ENCODE measurements at regions not wholly inside any gene's neighbourhood (a gene's known extent, or its start where the extent isn't known, plus 50 kb on each side); places are given as distances from the start of the nearest gene placed in this dataset.

GRCh38 chr5:4876804-4877203 lies 263.3 kb upstream of the ADAMTS16 start (continued):
- TF ChIP-seq REST (IDR thresholded peaks at IDR 0.05; ENCODE audit: unreplicated experiment) (no peak), POLR2AphosphoS5 (IDR thresholded peaks at IDR 0.05; ENCODE audit: low read depth) (no peak), EZH2 (IDR thresholded peaks at IDR 0.05; ENCODE audit: low read depth, unreplicated experiment) (no peak), CREB1 (CRISPR knock-in tag; IDR thresholded peaks at IDR 0.05; ENCODE audit: low read depth) (no peak), STAT1 (IDR thresholded peaks at IDR 0.05; ENCODE audit: unreplicated experiment) (no peak), NANOG (IDR thresholded peaks at IDR 0.05; ENCODE audit: borderline replicate concordance) (no peak), ETS1 (IDR thresholded peaks at IDR 0.05) (no peak), EZH2phosphoT487 (IDR thresholded peaks at IDR 0.05; ENCODE audit: unreplicated experiment) (no peak)

GRCh38 chr5:4877579-4877978 lies 262.6 kb upstream of the ADAMTS16 start:
- Mint-ChIP-seq H3K9me3 (no peaks in the 10 kb centered on the region), H3K27me3 (ENCODE audit: insufficient read depth, low read depth, poor library complexity) (peaks cover 4% of the 10 kb centered on the region), H3K4me3 (no peak overlapping the region), H3K27ac (no peak overlapping the region), H3K4me1 (peaks cover 4% of the 10 kb centered on the region; the same call in 1 of the 3 replicates), H3K36me3 (ENCODE audit: low read depth) (no peaks in the 10 kb centered on the region)
- ATAC-seq (no peak), DNase-seq (ENCODE audit: low spot score) (no peak)
- H3K4me1 ChIP-seq (ENCODE audit: insufficient read depth): no peaks in the 10 kb centered on the region
- H3K9me2 ChIP-seq (ENCODE audit: insufficient read depth): no peaks in the 10 kb centered on the region
- no peak overlapping the region for H2AFZ ChIP-seq
- no peak overlapping the region for H3K27ac ChIP-seq (ENCODE audit: low read depth)
- H3K4me2 ChIP-seq: no peak overlapping the region
- no peaks in the 10 kb centered on the region for H3K27me3 ChIP-seq (ENCODE audit: insufficient read depth)
- H3K36me3 ChIP-seq (ENCODE audit: insufficient read depth): no peaks in the 10 kb centered on the region
- H3F3A ChIP-seq (replicated peaks; ENCODE audit: low read depth): no peaks in the 10 kb centered on the region
- H3K79me2 ChIP-seq (replicated peaks; ENCODE audit: insufficient read depth): no peaks in the 10 kb centered on the region
- H3K4me3 ChIP-seq: no peak overlapping the region
- H4K20me1 ChIP-seq (replicated peaks; ENCODE audit: insufficient read depth): no peaks in the 10 kb centered on the region
- TF ChIP-seq POLR2AphosphoS5 (IDR thresholded peaks at IDR 0.05; ENCODE audit: low read depth) (no peak), ETS1 (IDR thresholded peaks at IDR 0.05) (no peak), CTCF (conservative IDR thresholded peaks at IDR 0.05; ENCODE audit: low read depth in 2 of 2) (no peak), CREB1 (CRISPR knock-in tag; IDR thresholded peaks at IDR 0.05; ENCODE audit: low read depth) (no peak), ZNF114 (CRISPR knock-in tag; IDR thresholded peaks at IDR 0.05) (no peak), STAT1 (IDR thresholded peaks at IDR 0.05; ENCODE audit: unreplicated experiment) (no peak), EZH2 (IDR thresholded peaks at IDR 0.05; ENCODE audit: low read depth, unreplicated experiment) (no peak), JUNB (IDR thresholded peaks at IDR 0.05; ENCODE audit: unreplicated experiment) (no peak), EZH2phosphoT487 (IDR thresholded peaks at IDR 0.05; ENCODE audit: unreplicated experiment) (no peak), ZNF331 (CRISPR knock-in tag; IDR thresholded peaks at IDR 0.05; ENCODE audit: low read depth) (no peak), REST (IDR thresholded peaks at IDR 0.05; ENCODE audit: unreplicated experiment) (no peak), NANOG (IDR thresholded peaks at IDR 0.05; ENCODE audit: borderline replicate concordance) (no peak)

All from GM23338 (cell line).